NCI-H82 treated with DMSO at 0.1 percent for 48 hours (cell line): ENCODE measurements at regions not wholly inside any gene's neighbourhood (a gene's known extent, or its start where the extent isn't known, plus 50 kb on each side); places are given as distances from the start of the nearest gene placed in this dataset.
"Not testable (repeated sequence)": the region's sequence is repeated elsewhere in the genome, so short reads cannot be mapped to it uniquely, and the experiment has no call there.

ENCODE experiments used
- DNase-seq: peaks from one replicate; lab custom pipeline; 2025; ENCODE audit not compliant: unreplicated experiment; lab: John Stamatoyannopoulos, UW

DNA sequence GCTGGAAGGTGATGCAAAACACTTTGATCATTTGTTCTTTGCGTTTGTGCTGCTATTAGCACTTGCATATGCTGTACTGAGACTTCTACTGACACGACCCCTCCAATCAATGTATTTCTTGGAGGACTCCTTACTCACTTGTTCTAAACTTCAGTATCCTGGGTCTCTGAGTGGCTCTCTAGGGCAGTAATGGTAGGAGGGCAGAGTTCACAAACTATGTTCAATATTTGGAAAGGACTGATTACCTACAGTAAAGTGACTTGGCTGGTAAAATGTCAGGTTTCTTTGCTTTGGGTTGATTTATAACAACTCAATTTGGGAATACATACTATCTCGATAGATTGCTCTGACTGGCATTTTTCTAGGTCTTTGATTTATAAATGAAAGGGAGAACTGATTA lies 93.7 kb downstream of the TRIM43 start:
- no peak for DNase-seq

DNA sequence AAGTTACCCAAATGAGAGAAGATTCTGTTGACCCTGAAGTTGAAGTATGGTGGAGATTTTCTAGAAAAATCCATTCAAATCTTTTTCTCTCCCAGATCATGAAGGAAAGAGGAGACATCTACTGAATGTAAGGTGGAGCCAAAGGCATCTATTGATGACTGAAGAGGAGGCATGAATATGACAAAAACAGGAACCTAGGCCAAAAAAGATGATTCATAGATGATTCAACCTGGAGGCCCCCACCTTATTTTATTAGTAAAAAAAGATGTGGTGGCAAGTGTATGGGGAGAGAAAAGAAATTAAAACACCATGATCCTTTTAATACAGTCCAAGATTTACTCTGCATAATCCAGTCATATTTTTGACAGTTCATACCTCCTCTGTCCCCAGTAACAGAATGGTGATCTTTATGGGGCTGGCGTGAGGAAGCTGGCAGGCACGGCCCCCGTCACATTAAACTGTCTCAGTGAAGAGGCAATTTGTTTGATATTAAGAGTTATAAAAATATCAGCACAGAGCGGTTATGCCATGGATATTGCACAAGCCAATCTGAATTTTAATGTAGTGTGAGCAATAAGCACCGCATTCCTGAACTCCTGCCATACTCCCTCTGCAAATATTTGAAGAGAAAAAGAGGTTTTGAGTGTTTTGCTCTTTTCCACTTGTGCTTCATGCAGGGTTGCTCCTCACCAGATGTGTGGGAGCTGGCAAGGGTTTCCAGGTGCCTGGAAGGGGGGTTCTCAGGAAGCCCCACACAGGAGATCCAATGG lies 94.4 kb downstream of the TRIM43 start:
- DNase-seq, result not testable (repeated sequence)

DNA sequence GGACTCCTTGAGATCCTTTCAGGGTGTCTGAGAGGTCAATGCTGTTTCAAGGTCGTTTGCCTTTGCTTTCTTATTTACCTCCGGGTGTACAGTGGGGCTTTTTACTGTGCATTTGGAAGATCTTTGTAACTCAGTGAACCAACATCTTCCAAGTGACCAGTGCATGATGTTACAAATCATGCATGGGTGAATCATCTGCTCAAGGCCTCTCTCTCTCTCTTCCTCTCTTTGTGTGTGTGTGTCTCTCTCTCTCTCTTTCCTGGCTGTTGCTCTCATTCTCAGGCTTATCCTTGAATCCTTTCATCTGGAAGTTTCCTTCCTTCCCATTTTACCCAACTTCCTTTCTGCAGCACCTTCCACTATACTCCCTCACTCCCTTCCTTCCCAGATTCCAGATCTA lies 96.1 kb downstream of the TRIM43 start:
- DNase-seq, result not testable (repeated sequence)

DNA sequence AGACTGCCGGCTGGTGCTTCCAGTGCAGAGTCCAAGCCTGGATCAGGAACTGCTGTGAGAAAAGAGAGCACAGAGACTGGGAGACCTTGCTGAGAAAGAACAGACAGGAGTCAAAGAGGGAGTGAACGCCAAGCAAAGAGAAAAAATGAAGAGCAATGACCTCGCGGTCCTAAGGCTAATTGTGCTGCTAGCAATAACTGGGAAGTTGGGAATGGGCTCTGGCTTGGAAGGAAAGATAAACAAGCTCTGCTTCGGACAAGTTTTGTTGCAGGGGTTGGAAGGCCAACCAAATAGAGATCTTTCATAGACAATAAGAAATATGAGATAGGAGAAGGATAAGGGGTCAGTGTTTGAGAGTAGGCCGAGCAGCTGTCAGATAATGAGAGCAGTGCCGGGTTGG lies 99.4 kb downstream of the TRIM43 start:
- not testable (repeated sequence) for DNase-seq

DNA sequence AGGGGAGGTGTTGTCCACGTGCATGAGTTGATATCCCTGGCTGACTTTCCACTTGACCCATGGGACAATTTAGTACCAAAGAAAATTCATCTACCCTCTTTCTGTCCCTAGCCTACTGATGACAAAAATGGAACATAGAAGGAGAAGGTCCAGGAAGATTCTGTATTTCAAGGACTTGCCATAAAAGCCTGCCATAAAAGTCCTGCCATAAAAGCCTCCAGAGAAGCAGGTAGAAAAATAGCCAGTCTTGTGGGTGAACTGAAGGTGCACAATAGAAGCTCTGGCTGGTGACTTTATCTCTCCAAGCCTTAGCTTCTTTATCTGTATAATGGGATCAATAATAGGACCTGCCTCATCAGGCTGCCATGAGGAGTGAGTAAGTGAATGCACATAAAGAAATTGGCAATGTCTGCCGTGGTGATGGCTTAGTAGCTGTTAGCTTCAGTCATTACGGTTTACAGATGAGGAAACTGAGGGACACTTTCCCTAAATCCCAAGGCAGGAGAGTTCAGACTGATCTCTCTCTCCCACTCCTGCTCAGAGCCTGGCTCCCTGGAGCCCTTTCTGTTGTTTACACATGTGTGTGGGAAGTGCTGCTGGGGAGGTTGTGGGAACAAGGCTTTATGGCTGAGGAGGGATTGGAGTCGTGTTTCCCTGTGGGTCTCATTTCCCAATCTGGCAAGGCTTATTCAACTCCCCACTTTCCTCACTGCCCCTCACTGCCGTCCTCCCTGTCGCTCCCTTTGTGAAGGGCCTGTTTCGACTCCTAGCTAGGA lies 101.5 kb downstream of the TRIM43 start:
- not testable (repeated sequence) for DNase-seq

DNA sequence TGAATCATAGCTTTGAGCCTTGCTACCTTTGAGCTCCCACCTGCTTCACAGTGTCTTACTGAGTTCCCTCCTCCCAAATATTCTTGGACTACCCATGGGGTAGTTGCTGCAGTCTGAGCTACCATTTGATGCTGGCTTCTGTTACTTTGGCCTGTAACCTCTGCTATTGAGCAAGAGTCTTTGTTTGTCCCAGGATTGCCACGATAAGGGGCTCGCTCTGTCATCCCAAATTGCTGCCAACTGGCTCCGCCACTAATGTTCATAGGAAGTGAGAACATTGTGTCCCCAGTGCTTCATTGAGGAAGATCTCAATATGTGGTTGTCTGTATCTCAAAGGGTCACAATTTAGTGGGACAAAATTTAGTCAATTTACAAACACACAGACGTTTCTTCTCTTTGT lies 103.8 kb downstream of the TRIM43 start:
- no peak for DNase-seq

DNA sequence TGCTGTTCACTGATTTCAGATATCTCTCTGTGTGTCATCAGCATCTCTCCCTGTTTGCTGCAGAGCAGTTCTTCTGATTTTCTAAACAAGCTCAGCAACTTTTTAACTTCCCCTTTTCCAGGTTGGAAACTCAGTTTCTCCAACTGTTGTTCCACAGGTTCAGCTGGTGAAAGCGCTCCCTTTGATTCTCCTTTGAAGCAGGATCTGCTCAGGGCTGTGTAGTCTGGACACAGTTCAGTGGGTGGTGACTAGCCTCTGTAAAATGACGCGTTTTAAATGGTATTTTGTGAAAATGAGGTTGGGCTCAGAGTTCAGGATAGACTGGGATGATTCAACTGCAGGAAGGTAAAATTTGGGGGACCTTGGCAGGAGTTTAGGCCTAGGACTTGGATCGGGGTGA lies 106.3 kb downstream of the TRIM43 start:
- DNase-seq, result no peak

DNA sequence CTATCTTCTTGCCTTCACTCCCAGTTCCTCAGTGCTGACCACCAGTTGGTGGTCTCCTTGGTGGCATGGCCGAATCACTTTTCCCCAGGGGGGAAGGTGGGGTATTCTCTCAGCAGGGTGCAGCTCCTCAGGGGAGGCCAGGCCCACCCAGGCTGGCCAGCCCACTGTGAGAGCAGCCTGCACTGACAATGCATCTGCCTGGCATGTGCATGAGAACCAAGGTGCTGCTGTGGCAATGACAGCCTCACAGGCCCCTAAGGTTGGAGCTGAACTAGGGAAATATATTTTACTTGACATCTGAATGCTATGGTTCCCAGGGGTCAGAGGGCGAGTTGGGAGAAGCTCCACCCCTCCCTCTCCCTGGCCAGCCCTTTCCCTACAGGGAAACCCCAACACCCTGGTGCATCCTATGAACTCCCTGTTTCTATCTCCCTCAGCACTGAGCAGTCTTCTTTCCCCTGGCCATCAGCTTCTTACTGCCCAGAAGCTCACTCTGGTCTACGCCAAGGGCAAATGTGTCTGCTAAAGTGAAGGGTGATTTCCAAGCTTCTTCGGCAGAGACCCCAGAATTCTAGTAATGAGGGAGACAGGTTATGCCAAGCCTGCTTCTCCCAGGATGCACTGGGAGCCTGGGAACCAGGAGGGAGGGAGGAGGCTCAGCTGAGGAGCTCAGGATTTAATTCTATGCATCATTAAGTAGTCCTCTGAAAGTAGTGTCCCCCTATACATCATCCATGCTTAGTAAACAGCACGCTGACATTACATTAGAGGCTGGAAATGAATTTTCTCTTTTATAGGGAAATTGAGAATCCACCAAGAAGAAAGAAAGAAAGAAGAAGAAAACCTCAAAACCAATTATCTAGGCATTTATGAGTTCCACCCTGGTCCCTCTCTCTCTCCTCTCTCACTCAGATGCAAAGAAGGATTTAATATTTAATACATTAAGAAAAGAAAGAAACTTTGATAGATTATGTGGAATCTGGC lies 107.7 kb downstream of the TRIM43 start:
- not testable (repeated sequence) for DNase-seq

DNA sequence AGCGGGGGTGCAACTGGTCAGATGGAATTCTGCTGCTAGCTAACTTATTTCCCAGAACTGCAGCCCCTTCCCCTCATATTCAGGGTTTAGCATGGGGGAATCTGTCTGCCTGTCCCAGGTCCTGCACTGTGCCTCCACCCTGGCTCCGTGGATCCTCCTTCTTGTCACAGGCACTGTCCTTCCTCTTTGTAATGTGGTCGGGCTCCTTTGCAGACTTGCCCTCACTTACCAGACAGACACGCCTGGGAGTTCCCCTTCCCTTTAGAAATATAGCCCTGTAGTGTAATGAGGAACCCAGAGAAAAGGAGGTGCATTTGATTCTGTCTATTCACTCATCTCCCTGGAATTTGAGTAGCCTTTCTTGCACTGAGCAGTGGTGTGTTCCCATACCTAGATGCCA lies 108.7 kb downstream of the TRIM43 start:
- no peak for DNase-seq

DNA sequence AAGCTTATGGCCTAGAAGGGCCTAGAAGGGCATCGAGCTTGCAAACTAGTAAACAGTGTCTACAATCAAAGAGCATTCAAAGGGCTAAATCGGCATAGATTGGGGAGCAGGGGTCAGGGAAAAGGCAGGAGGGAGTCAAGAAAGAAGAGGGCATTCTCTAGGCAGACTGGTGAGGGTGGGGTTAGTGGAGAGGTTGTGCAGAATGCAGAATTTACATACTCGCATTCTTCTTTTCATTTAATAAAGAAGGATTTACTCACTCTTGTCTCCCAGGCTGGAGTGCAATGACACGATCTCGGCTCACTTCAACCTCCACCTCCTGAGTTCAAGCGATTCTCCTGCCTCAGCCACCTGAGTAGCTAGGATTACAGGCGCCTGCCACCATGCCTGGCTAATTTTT lies 110.7 kb downstream of the TRIM43 start:
- DNase-seq, result no peak

DNA sequence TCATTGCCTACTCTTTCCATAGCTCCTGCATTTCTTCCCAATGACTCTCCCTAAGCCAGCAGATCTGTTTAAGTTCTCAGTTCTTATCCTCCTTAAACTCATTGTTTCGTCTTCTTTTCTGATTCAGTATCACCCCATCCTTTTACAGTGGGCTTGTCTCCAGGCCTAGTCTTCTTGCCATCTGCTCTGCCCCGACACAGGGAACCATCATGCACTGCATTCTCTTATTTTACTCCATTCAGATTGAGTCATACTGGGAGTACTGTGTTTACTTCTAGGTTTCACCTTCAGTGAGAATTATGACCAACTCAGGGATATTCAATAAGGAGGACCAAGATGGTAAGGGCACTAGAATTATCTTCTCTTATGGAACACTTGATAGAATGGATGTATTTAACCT lies 115.4 kb downstream of the TRIM43 start:
- DNase-seq, result not testable (repeated sequence)

DNA sequence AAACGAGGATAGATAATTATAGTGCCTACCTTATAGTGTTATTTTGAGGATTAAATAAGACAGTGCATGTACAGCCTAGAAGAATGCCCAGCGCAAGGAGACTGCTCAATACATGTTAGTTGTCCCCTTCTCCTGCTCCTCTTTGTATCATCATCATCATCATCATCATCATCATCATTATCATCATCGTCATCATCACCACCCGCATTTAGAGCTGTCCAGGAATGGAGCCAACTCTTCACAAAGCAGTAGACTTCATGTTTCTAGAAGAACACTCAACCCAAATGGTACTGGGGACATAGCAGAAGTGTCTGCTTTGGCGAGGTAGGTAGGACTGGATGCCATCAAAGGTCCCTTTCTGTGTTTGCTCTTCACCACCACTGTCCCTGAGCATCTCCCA lies 116.0 kb downstream of the TRIM43 start:
- DNase-seq, result no peak

DNA sequence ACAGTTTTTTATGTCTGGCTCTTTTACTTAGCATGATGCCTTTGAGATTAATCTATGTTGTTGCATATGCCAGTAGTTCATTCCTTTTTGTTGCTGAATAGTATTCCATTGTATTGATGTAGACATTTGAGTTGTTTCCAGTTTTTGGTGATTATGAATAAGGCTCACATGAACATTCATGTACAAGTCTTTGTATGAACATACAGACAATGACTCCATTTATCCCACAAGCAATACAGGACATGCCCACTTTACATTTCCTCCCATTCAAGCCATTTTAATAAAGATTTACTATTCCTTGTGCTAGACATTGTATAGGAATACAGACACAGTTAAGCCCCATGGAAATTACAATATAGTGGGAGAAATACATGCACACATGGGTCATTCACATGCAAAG lies 118.0 kb downstream of the TRIM43 start:
- no peak for DNase-seq

DNA sequence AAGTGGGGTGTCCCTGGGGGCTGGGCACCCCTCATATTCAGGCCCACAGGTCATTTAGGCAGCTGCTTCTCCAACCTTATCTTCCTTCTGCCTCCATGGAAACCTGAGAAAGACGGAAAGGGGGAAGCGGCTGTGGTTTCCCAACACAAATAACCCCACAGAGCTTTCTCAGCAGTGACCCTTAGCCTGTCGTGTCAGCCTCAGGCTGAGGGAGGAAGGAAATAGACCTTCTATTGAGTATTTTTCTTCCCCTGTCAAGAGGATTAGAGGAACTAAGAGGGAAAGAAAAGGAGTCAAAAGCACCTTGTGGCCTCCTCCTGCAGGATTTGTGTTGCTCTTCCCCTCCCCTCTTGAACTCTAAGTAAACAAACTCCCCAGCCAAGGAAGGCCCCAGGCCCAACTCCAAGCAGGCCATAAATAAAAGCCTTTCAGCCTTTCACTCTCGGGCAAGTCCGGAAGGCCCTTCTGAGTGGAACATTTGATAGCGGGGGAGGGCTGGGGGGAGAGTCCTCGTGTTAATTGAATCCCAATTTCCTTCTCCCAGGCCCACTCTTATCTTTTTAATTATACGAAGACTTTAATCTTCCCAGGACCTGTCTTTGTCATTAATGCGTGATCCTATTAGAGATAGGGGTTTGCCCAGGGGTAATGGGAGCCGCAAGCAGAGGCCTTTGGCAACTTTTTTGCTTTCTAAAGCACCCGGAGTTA lies 121.8 kb downstream of the TRIM43 start:
- peak; percentile 87 for DNase-seq

DNA sequence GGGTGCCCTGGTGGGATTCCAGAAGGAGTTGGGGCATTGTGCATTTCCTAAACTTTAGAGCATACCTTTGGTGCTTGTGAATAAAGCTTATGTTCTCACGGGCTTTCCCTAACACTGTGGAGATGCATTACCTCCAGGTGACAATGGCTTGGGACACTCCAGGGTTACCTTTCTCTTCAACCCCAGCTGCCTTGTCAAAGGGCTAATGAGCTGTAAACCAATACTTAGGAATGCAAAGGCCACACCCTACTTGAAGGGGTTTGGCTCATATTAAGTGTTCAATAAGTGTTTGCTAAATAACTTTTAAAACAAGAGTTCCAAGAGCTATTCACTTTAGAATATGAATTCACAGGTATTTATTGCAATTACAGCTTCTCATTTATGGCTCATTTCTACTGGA lies 122.6 kb downstream of the TRIM43 start:
- not testable (repeated sequence) for DNase-seq

DNA sequence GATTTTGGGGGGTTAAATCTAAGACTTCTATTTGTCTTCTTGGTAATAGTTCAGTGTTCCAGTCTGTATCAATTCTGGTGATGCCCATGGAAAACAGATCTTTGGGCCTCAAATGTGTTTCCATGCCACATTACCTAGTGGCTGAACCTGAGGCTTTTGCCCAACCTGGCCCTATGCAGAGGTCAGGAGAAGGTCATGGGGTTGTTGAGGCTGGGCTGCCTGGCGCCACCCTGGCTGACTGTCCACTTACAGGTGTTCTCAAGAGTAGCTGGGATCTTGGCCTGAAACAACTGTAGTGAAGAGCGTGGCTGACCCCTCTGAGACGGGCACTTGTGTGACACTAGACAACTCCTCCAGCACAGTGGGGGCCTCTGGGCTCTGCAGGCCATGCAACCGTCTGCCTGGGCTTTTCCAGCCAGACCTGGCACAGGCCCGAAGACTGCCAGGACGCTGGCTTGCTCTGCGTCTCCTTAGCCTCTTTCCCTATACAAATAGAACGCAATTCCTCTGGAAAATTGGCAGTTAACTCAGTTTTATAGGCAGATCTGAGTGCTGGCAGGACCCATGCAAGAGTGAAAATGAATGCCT lies 127.8 kb downstream of the TRIM43 start:
- DNase-seq, result no peak

DNA sequence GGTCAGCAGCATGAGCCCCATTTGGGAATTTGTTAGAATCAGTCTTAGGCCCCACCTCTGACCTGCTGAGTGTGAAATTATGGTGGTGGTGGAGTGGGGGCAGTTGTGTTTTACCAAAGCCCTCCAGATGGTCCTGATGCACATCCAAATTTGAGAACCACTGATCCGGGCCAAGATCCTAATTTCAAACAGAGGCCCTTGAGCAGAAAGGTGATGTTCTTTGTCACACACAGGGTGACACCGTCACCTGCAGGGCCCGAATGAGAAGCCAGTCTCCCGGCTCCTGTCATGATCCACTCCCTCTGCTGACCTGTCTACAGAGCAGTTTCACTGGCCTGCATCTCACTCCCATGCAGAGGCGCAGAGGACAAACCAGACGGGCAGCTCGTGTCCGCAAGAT lies 129.9 kb downstream of the TRIM43 start:
- DNase-seq, result no peak

DNA sequence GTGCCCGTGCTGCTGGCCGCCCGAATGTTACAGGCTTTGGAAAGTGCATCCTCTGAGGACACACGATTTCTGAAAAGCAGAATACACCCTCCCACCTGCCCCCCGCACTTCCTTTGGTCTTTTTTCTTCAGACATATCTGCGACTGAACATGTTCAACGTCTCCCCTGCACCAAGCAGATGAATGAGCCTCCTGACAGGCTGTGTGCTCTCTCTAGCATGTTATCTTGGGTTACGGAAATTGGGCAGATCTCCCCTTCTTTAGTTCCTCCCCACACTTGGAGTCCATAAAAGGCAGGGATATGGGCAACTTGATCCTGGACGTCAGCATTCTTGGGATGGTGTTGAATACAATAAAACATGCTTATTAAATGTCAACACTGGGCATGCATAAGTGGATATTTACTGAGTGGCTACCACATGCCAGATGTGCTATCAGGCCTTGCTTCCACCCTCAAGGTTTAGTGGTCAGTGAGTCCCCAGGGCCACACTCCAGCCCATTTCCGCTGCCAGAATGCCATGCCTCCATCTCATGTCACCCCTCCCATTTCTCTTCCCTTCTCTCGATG lies 130.4 kb downstream of the TRIM43 start:
- DNase-seq, result no peak

DNA sequence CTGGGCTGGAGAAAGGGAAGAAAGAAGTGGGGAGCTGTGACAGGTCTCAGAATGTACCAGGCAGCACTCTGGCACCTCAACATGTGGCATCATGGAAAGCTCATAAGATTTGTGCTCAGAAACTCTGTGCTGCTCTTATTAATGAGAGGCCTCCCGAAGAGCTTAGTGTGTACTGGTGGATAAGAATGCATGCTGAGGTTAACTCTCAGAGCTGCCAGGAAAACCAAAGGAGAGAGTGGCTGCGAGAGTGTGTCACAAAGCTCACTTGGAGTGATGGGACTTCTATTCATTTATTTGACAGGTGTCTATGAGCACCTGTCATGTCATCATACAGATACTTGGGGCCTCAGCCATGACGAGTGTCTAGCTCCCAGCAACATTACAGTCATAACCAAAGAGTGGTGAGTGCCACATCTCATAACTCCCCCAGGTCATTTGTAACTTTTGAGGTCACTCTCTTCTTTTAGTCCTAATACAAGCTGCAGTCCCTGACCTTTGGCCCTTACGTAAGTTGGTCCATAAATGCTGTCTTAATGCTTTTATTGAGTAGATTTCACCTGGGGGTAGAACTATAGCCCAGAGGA lies 131.9 kb downstream of the TRIM43 start:
- DNase-seq, result not testable (repeated sequence)

DNA sequence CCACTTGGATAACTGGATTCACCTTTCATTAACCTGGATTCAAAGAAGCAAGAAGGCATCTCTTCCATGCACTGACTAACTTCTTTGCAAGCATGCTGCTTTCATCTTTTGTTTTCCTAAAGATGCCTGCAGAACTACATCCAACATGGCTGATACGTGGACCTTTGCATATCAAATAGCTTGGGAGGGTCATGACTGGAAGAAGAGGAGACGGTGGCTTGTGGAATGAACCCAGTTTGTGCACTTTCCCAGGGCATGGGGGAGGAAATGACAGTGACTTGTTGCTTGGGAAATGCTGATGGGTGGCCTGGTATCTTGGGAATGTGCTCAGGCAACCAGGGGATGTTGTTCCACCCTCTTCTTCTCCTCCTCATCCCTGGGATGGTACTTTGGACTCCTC lies 133.4 kb downstream of the TRIM43 start:
- DNase-seq, result not testable (repeated sequence)
